Fibroblast of lung (primary cell): ENCODE measurements at regions not wholly inside any gene's neighbourhood (a gene's known extent, or its start where the extent isn't known, plus 50 kb on each side); places are given as distances from the start of the nearest gene placed in this dataset.

Experiments used
- DNase-seq, 2 donors: peaks; one replicate each; pipeline versions ENCODE4 v3.0.0 to v3.0.0-alpha.2; 2010; ENCODE audit warnings: low read depth in 2 of 2
- H2AFZ ChIP-seq: 2 replicates; pipeline ENCODE4 v1.5.1; 2012; ENCODE audit warnings: low read length, control low read depth, inconsistent platforms
- H3K27ac ChIP-seq: 2 replicates; pipeline ENCODE4 v1.5.1; 2011; ENCODE audit warnings: low read length, control low read depth; ENCODE audit not compliant: insufficient read depth
- H3K27me3 ChIP-seq: 2 replicates; pipeline ENCODE4 v1.5.1; 2011; ENCODE audit warnings: mild to moderate bottlenecking, low read length; ENCODE audit not compliant: control insufficient read depth, insufficient read depth
- H3K36me3 ChIP-seq: 2 replicates; pipeline ENCODE4 v1.5.1; 2011; ENCODE audit warnings: low read length; ENCODE audit not compliant: control insufficient read depth, insufficient read depth
- H3K4me1 ChIP-seq: 2 replicates; pipeline ENCODE4 v1.5.1; 2011; ENCODE audit warnings: low read length; ENCODE audit not compliant: control insufficient read depth, insufficient read depth; ENCODE audit errors: extremely low read depth
- H3K4me2 ChIP-seq: 2 replicates; pipeline ENCODE4 v1.5.1; 2011; ENCODE audit warnings: low read length, control low read depth; ENCODE audit not compliant: insufficient read depth; ENCODE audit errors: extremely low read depth
- H3K4me3 ChIP-seq, 4 experiments: fragments of 200-600 bp in 1 of 4; sonication (generic) in 1 of 4; replicated peaks in 1 of 4; 2 replicates each; pipeline ENCODE4 v1.5.1; 2011 to 2016; ENCODE audit warnings: low read length in 4 of 4, low read depth in 3 of 4, mild to moderate bottlenecking in 3 of 4, control low read depth in 2 of 4, inconsistent platforms in 1 of 4, mixed read lengths in 1 of 4; ENCODE audit not compliant: insufficient read depth in 1 of 4; ENCODE audit errors: control extremely low read depth in 1 of 4
- H3K79me2 ChIP-seq: 2 replicates; pipeline ENCODE4 v1.5.1; 2012; ENCODE audit warnings: mild to moderate bottlenecking, low read length, inconsistent platforms; ENCODE audit not compliant: control insufficient read depth, insufficient read depth
- H3K9ac ChIP-seq: 2 replicates; pipeline ENCODE4 v1.5.1; 2011; ENCODE audit warnings: mild to moderate bottlenecking, low read length, control low read depth; ENCODE audit not compliant: insufficient read depth
- H3K9me3 ChIP-seq: 2 replicates; pipeline ENCODE4 v1.5.1; 2012; ENCODE audit warnings: low read depth, low read length; ENCODE audit not compliant: control insufficient read depth, insufficient read depth
- H4K20me1 ChIP-seq: 2 replicates; pipeline ENCODE4 v1.5.1; 2011; ENCODE audit warnings: low read length; ENCODE audit not compliant: control insufficient read depth, insufficient read depth; ENCODE audit errors: extremely low read depth
- CTCF ChIP-seq, 2 donors: IDR thresholded peaks in 1 of 2; conservative IDR thresholded peaks in 1 of 2; 1 replicate in 1 of 2; 2 replicates in 1 of 2; pipeline ENCODE4 v1.5.1; 2011 to 2012; ENCODE audit warnings: low read length in 2 of 2, control low read depth in 1 of 2, inconsistent platforms in 1 of 2, low read depth in 1 of 2, mild to moderate bottlenecking in 1 of 2
- EZH2 ChIP-seq: IDR thresholded peaks from 2 replicates; pipeline ENCODE4 v1.5.1; 2012; ENCODE audit warnings: low read length, control low read depth, mild to moderate bottlenecking; ENCODE audit errors: missing control alignments

DNA sequence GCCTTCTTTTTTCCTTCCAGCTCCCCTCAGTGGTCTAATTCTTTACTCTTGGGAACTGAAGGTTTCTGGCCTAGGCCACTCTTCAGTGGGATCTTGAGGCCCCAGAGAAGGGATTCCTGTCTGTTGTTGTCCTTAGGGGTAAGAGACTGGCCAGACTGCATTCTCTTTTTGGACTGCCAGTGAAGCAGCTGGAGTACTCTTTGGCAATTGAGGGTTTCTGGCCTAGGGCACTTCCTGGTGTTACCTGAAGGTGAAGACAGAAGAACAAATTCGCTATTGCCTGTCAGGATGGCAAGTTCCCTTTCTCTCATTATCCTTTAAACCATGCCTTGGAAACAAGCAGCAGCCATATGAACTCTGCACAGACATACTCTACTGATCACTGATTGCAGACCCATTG is 286.6 kb upstream of the ZP4 start:
- Histone ChIP-seq H3K4me2 (no peak overlapping the region), H3K79me2 (no peaks in the 10 kb centered on the region), H4K20me1 (no peaks in the 10 kb centered on the region), H3K9me3 (no peaks in the 10 kb centered on the region), H3K9ac (no peak overlapping the region), H3K4me1 (no peaks in the 10 kb centered on the region), H3K27me3 (no peaks in the 10 kb centered on the region), H3K27ac (no peak overlapping the region), H3K36me3 (no peaks in the 10 kb centered on the region), H2AFZ (no peak overlapping the region), H3K4me3 (no peak overlapping the region)
- DNase-seq, result no peak
- TF ChIP-seq EZH2 (no peak), CTCF (conservative IDR thresholded peaks at IDR 0.05 in 1 of 2, IDR thresholded peaks at IDR 0.05 in 1 of 2; ENCODE audit: low read depth in 1 of 2, low read length in 2 of 2) (no peak)

DNA sequence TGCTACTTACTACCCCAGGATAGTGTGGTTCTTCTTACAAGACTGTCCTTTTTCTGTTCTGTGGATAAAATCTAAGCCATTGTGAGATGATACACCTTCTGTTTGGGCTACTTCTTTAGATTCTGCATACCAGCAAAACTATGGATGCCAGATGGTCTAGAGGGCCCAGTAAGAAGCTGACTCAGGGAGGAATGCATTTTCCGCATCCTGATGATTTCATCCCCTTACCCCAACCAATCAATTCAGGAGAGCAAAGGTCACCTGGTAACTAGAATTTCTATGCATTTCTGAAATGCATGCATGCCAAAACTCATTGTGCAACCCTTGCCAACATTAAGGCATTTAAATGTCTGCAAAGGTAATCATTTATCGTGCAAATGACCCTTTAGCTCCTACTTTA is 285.7 kb upstream of the ZP4 start:
- no peaks in the 10 kb centered on the region for H3K27me3 ChIP-seq
- H3K27ac ChIP-seq, result no peak overlapping the region
- H3K36me3 ChIP-seq, result no peaks in the 10 kb centered on the region
- no peak overlapping the region for H3K9ac ChIP-seq
- no peak overlapping the region for H3K4me2 ChIP-seq
- no peaks in the 10 kb centered on the region for H3K4me1 ChIP-seq
- H2AFZ ChIP-seq, result no peak overlapping the region
- no peaks in the 10 kb centered on the region for H4K20me1 ChIP-seq
- H3K4me3 ChIP-seq, result no peak overlapping the region
- H3K9me3 ChIP-seq, result no peaks in the 10 kb centered on the region
- DNase-seq, result peak in 1 of 2 donors; percentile 51
- no peaks in the 10 kb centered on the region for H3K79me2 ChIP-seq
- TF ChIP-seq CTCF (conservative IDR thresholded peaks at IDR 0.05 in 1 of 2, IDR thresholded peaks at IDR 0.05 in 1 of 2; ENCODE audit: low read depth in 1 of 2, low read length in 2 of 2) (no peak), EZH2 (no peak)

DNA sequence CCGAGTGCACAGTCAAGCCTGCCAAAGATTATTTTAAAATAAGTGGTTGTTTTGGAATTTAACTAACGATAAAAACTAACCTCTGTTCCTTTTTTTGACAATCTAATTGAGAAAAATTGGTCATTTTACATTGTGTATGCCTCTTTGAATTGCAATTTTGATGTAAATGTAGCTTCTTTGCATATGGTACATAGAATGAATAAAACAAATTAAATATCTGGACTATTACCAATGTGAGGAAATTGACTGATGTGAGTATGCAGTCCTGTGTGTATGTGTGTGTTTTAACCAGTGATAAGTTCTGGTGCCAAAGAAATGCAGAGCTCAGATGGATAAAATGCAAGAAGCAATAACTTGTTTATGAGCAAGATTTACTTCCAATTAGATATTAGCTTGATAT is 281.3 kb upstream of the ZP4 start:
- H2AFZ ChIP-seq, result no peak overlapping the region
- no peaks in the 10 kb centered on the region for H3K27me3 ChIP-seq
- DNase-seq, result no peak
- H3K4me1 ChIP-seq, result no peaks in the 10 kb centered on the region
- no peaks in the 10 kb centered on the region for H4K20me1 ChIP-seq
- no peaks in the 10 kb centered on the region for H3K36me3 ChIP-seq
- no peaks in the 10 kb centered on the region for H3K9me3 ChIP-seq
- no peak overlapping the region for H3K4me3 ChIP-seq
- no peak overlapping the region for H3K27ac ChIP-seq
- no peaks in the 10 kb centered on the region for H3K79me2 ChIP-seq
- H3K4me2 ChIP-seq, result no peak overlapping the region
- no peak overlapping the region for H3K9ac ChIP-seq
- TF ChIP-seq CTCF (conservative IDR thresholded peaks at IDR 0.05 in 1 of 2, IDR thresholded peaks at IDR 0.05 in 1 of 2; ENCODE audit: low read depth in 1 of 2, low read length in 2 of 2), result no peak
- TF ChIP-seq EZH2, result no peak
